ENCODE measurements at regions not wholly inside any gene's neighbourhood (a gene's known extent, or its start where the extent isn't known, plus 50 kb on each side); places are given as distances from the start of the nearest gene placed in this dataset.
A peak's percentile ranks its signal among the peaks of the same experiment; 100 is the strongest.

DNA sequence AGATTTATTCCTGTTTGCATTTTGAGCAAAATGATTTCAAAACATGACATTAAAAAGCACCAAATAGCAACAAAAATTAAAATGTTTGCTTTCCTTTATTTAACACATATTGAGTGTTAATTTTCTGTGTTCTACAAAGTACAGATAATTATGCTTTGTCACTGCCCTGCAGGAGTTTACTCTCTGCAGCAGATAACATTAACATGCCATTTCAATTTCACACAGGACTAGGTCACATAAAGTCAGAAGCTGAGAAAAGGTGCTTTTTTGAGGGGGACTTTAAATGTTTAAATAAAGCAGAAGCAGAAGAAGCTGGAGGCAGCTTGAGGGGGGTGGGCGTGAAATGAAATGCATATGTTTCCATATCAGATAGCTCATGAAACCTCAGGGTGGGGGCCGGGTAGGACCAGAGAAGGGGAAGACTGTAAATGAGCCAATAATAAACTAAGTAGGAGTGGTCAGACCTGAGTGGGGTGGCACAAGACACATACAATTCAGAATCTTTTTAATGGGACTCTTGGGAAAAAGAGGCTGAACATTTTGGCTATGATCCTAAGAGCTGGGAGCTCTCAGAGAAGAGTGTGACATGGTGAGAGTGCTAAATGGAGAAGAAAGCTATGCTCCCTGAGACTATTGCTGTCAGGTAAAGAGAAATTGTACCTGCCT is 387.5 kb downstream of the FAM170A start:
- no peak for DNase-seq

DNA sequence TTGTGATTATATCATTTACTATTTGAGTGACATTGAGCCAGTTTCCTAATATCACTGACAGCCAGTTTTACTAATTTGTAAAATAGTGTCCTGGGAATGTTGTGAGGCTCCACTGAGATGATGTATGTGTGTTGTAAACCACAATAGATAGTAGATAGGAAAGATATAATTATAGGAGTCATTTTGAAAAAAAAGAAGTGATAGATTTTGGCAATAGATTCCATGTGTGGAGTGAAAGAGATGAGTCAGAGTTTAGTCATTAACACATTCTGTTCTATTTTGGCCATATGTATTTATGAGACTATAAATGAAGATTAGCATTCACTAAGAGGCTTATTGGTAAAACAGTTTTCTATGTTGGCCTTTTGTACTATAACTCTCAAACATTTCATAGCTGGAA is 388.2 kb downstream of the FAM170A start:
- DNase-seq = no peak

GRCh38 chr5:120035181-120035580 is 405.8 kb downstream of the FAM170A start:
- no peak for DNase-seq

DNA sequence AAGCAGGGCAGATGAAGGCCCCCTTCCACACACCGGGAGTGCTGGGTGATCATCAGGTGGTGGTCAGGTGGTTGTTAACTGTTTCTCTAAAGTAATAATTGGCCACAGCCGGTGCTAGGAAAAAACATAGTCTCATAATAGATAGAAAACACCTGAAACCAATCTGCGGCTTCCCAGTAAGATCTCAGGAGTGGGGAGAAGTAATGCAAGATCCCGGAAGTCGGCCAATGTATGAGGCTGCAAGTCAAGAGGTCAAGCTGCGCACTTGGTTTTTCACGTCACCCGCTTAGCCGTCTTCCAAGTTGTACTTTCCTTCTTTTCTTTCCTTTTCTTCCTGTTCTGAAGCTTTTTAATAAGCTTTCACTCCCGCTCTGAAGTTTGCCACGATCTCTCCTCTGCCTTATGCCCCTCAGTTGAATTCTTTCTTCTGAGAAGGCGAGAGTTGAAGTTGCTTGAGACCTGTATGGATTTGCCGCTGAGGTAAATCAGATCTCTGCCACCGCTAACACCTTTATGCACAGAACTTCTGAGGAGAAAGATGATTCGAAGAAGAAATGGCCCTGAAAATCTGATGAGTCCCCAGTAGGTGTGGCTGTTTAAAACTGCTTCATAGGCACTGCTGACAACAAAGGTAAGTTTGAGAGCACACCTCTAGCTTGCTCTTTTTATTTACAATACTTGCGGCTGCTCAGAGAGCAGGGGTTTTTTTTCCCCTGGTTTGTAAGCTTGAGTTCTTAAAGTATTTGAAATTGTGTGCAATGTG is 406.6 kb downstream of the FAM170A start:
- DNase-seq = no peak

GRCh38 chr5:120037451-120037850 is 408.1 kb downstream of the FAM170A start:
- no peak for DNase-seq

GRCh38 chr5:120039111-120039510 is 409.8 kb downstream of the FAM170A start:
- DNase-seq = no peak

DNA sequence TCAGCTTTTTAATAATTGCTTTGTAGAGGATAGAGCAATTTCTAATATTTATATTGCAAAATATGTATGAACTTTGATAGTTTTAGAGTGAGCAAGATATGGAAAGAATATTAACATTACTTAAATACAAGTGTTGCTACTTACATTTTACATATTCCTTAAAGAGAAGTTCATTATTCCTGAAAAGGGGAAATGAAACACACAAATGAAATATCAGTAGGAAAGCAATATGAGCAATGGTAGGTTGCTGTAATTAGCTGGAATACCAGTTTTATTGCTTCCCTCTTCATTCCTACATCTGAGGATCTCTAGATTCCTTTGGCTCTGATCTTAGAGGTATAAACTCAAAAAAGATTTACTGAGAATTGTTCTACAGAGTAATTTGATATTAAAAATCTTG is 414.1 kb downstream of the FAM170A start:
- DNase-seq = no peak

- no peak for DNase-seq
Measured at GRCh38 chr5:120052916-120053828, 410.9 kb upstream of the PRR16 start.

- no peak for DNase-seq
Measured at GRCh38 chr5:120053841-120054240, 410.3 kb upstream of the PRR16 start.

DNA sequence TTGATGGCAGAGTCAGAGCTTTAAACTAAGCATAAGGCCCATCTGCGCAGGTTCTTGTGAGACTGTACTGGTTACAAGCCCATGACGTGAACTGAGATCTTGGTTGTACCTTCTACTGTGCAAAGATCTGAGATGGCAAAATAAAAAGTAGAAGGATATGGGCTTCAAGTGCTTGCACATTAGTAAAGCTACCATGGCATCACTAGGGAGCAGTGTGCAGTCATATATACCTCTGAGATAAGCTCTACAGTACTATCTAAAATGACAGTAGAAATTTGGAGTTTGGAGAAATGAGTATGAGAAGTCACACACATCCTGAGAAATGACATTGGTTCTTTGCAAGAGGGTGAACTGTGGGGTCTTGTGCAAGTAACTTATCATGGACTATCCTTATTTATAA is 408.2 kb upstream of the PRR16 start:
- no peak for DNase-seq

DNA sequence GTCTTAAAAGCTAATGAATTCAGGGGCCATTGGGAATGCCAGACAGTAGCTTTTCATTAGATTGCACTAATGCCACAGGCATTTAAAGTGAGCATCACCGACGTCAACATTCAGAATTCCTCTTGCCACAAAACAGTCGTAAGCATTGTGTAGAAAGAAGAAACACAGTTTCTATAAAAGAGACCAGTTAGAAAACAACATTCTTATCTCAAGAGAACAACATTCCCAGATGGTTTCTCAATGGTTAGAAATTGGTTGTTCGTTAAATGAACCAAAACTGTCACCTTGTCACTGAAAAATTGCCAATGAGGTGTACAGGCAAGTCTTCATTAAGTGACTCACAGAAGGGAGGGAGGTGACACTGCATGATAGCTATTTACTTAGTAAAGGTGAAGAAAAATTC is 401.6 kb upstream of the PRR16 start:
- DNase-seq = peak; percentile 44

GRCh38 chr5:120072068-120072761 is 391.9 kb upstream of the PRR16 start:
- no peak for DNase-seq

- DNase-seq = no peak
Measured at GRCh38 chr5:120073722-120074121, 390.4 kb upstream of the PRR16 start.

GRCh38 chr5:120080781-120081180 is 383.3 kb upstream of the PRR16 start:
- DNase-seq = no peak

DNA sequence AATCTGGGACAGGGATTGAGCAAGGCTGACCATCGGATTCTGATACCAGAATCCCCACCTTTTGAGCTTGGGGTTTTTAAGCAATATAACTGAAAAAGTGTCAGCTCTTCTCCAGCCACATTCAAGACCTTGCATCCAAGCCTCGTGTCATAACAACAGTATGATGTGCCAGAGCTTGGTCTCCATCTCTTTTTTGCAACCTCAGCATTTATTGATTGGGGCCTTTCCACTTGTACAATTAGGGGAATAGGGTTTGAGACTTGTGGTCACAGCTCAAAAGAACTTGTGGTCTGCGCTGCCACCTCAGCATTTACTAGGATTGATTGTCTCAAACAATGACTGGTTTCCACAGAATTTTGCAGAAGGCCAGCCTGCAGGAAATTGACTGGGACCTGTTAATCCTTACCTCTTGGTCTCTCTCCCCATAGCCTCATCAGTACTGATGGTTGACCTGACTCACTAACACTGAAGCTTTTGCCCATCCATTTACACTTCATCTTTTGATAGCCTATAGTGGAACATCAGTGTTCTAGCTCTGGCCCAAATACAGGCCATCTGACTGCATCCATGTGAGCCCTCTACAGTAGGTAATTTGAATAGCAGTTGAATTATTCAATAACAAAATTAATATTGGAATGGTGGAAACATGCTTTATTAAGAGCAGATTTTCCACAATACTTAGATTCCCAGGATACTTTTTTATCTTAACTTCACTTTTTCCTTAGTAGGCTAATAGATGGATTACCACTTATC is 381.6 kb upstream of the PRR16 start:
- no peak for DNase-seq

DNA sequence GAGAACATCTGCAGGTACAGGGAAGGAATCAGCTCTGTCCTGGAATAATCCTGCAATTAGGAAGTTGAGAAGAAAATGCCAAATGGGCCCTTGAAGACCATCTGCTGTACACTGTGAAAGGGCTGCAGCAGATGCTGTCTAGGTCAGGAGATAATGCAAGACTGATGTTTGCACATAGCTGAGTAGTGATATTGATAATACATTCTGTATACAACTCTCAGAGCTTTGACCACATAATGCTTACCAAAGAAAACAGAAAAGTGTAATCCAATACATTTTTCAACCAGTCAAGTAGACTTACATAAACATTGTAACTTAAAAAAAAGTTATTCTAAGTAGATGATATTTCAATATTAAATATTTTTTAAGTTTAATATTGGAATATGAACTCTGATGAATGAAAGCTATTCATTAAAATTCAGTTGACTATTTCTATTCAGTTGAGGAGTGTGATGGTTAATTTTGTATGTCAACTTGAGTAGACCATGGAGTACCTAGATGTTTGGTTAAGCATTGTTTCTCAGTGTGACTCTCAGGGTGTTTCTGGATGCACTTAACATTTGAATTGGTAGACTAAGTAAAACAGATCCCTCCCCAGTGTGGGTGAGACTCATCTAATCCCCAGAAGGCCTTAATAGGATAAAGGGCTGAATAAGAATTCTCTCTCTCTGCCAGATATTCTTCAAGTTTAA is 380.1 kb upstream of the PRR16 start:
- DNase-seq = no peak

GRCh38 chr5:120084543-120084870 is 379.6 kb upstream of the PRR16 start:
- DNase-seq = no peak

DNA sequence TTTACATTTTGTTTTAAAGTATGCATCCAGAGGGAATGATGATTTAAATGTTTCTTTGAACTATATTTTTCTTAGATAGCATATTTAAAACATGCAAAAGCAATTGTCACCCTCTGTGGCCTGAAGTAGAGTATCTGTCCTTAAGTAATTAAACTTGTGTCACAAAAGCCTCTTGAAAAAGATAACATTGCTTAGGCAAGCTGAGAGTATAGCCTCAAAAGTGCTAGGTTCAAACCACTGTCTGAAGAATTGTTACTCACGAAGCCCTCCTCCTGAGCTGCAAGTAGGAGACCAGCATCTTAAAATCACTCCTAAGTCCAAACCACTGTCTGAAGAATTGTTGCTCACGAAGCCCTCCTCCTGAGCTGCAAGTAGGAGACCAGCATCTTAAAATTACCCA is 378.0 kb upstream of the PRR16 start:
- no peak for DNase-seq

DNA sequence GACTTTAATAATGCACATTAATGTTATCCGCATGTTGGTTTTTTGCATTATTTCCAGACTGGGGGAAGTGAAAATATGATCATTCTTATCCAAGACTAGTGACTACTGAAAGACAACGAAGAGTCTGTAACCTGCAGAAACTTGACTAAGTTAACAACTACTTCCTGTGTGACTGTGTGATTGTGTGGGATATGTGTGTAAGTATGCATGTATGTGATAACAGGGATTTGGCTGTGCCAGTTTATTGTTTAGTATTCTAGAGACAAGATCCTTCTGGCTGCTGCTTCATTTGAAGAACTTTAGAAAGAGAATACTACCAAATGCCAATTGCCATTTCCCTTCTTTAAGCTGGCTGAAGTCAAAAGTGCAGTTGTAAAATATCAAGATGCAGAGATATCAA is 375.7 kb upstream of the PRR16 start:
- no peak for DNase-seq

- no peak for DNase-seq
Measured at GRCh38 chr5:120088836-120089235, 375.3 kb upstream of the PRR16 start.

DNA sequence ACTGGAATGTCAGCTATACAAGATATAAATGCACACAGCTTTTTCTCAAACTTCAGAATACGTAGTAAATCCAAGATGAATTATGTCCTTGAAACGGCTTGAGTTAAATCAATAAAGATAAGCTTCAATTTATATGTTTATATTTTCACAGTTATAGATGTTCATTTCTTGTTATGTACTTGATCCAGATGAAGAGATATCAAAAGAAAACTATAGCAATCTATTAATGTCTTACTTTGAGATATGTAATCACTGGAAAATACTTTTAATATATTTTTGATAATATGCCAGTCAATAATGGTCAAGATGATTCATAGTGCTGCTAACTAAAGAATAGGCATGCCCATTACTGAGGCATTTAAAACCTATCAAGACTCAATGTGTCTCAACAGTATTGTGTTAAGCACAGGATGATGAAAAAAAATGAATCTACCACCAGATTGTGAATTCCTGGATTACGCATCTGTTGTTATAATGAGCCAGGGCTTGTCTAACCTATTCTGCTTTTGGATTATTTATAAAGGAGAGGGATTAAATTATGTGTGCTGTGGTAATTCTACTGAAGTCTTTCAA is 372.6 kb upstream of the PRR16 start:
- no peak for DNase-seq
